PC-3 (cell line): ENCODE measurements at regions not wholly inside any gene's neighbourhood (a gene's known extent, or its start where the extent isn't known, plus 50 kb on each side); places are given as distances from the start of the nearest gene placed in this dataset.

Experiments
- ATAC-seq: fragments of 200-7000 bp; cut with Tn5 transposase; 2 replicates; pipeline ENCODE4 v1.9.1; 2020; ENCODE audit warnings: mild to moderate bottlenecking, moderate library complexity
- BruUV-seq: library from RNA; stranded (reverse); fragments of 400-500 nt; replicated peaks from 2 replicates; lab custom pipeline; 2021; lab: Mats Ljungman, UMichigan
- CTCF ChIA-PET: fragments of 300-600 bp; sonication (Branson Sonifier 250); formaldehyde crosslinking; loops from one replicate; lab custom pipeline; 2022; ENCODE audit warnings: antibody characterized with exemption; lab: Charles Lee
- POLR2A ChIA-PET: fragments of 300-600 bp; sonication (Branson Sonifier 250); formaldehyde crosslinking; loops from one replicate; lab custom pipeline; 2022; ENCODE audit warnings: antibody characterized with exemption; ENCODE audit not compliant: unreplicated experiment; lab: Charles Lee
- DNase-seq: peaks from one replicate; pipeline ENCODE4 v3.0.0-alpha.2; 2015
- H2AFZ ChIP-seq: fragments of 300-600 bp; sonication (generic); 2 replicates; pipeline ENCODE4 v1.6.0; 2016; ENCODE audit warnings: antibody characterized with exemption, low read length
- H3F3A ChIP-seq: fragments of 300-600 bp; sonication (generic); one replicate; pipeline ENCODE4 v1.6.0; 2017; ENCODE audit warnings: antibody characterized with exemption, low read length, control low read depth, mild to moderate bottlenecking; ENCODE audit not compliant: unreplicated experiment
- H3K27ac ChIP-seq: fragments of 300-600 bp; sonication (generic); 2 replicates; pipeline ENCODE4 v1.5.1; 2016; ENCODE audit warnings: mild to moderate bottlenecking, low read length
- H3K27me3 ChIP-seq: fragments of 300-600 bp; sonication (generic); 2 replicates; pipeline ENCODE4 v1.6.1; 2016; ENCODE audit warnings: low read length, mixed read lengths
- H3K36me3 ChIP-seq: fragments of 300-600 bp; sonication (generic); 2 replicates; pipeline ENCODE4 v1.6.1; 2016; ENCODE audit warnings: low read depth, mixed run types, low read length, mixed read lengths
- H3K4me1 ChIP-seq: fragments of 300-600 bp; sonication (generic); 2 replicates; pipeline ENCODE4 v1.5.1; 2016; ENCODE audit warnings: low read length; ENCODE audit not compliant: insufficient read depth
- H3K4me2 ChIP-seq: fragments of 300-600 bp; sonication (generic); 2 replicates; pipeline ENCODE4 v1.6.0; 2016; ENCODE audit warnings: low read length
- H3K4me3 ChIP-seq: fragments of 300-600 bp; sonication (generic); 2 replicates; pipeline ENCODE4 v1.5.1; 2016; ENCODE audit warnings: mild to moderate bottlenecking, low read length, mixed read lengths
- H3K79me2 ChIP-seq: fragments of 300-600 bp; sonication (generic); 2 replicates; pipeline ENCODE4 v1.6.1; 2017; ENCODE audit warnings: low read length, mixed read lengths
- H3K9ac ChIP-seq: fragments of 300-600 bp; sonication (generic); 2 replicates; pipeline ENCODE4 v1.6.0; 2016; ENCODE audit warnings: mild to moderate bottlenecking, low read length
- H3K9me2 ChIP-seq: fragments of 300-600 bp; sonication (generic); replicated peaks from 2 replicates; pipeline ENCODE4 v1.6.1; 2016; ENCODE audit warnings: mixed run types, low read length, mixed read lengths
- H3K9me3 ChIP-seq: fragments of 300-600 bp; sonication (generic); 2 replicates; pipeline ENCODE4 v1.6.1; 2016; ENCODE audit warnings: low read length, mixed read lengths
- H4K20me1 ChIP-seq: fragments of 300-600 bp; sonication (generic); 2 replicates; pipeline ENCODE4 v1.6.1; 2016; ENCODE audit warnings: low read length, mixed read lengths
- CTCF ChIP-seq: fragments of 300-600 bp; sonication (generic); conservative IDR thresholded peaks from 2 replicates; pipeline ENCODE4 v1.5.1; 2017; ENCODE audit warnings: antibody characterized with exemption, low read depth, mild to moderate bottlenecking, low read length
- EZH2 ChIP-seq: fragments of 300-600 bp; sonication (generic); IDR thresholded peaks from one replicate; pipeline ENCODE4 v1.6.1; 2017; ENCODE audit warnings: antibody characterized with exemption, mild to moderate bottlenecking, low read length; ENCODE audit not compliant: unreplicated experiment
- EZH2phosphoT487 ChIP-seq: fragments of 300-600 bp; sonication (generic); IDR thresholded peaks from 2 replicates; pipeline ENCODE4 v1.6.1; 2018; ENCODE audit warnings: mild to moderate bottlenecking, antibody characterized with exemption, low read length, borderline replicate concordance
- intact Hi-C: fragments of 100-400 bp; cut with micrococcal nuclease; formaldehyde crosslinking; loops from 2 replicates; pipeline ENCODE4 v1.9.0; 2023

GRCh38 chr21:29431178-29431577 lies 132.5 kb downstream of the BACH1 start:
- no TSS peak for BruUV-seq
- Histone ChIP-seq H3K9ac (no peak overlapping the region), H3K27me3 (no peaks in the 10 kb centered on the region), H3F3A (no peaks in the 10 kb centered on the region), H2AFZ (no peak overlapping the region), H3K36me3 (no peaks in the 10 kb centered on the region), H4K20me1 (no peaks in the 10 kb centered on the region), H3K4me3 (no peak overlapping the region), H3K9me2 (no peaks in the 10 kb centered on the region), H3K79me2 (no peaks in the 10 kb centered on the region), H3K27ac (no peak overlapping the region), H3K4me1 (no peaks in the 10 kb centered on the region), H3K9me3 (no peaks in the 10 kb centered on the region), H3K4me2 (no peak overlapping the region)
- intact Hi-C loops: no loop called here
- ATAC-seq: no peak
- no peak for TF ChIP-seq EZH2
- TF ChIP-seq EZH2phosphoT487: no peak
- DNase-seq: no peak
- ChIA-PET POLR2A (no interaction called here), CTCF (no interaction called here)

DNA sequence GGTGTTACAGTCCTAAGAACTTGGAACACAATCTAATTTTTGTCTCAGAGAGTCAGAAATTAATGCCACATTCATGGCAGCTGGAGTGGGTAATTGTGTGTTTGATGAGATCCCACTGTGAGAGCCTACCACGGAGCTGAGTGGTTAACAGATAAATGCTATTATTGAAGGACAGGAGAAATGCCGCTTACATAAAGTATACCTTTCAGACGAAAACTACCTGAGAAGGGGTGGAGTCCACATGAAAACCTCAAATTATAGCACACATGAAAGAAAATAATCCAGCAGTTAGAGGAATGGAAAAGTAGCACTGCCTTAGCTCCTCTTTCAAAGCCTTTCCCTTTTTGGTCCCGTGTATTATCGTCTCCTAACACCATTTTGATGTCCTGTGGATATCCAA lies 133.0 kb downstream of the BACH1 start:
- ATAC-seq (no peak), DNase-seq (no peak)
- Histone ChIP-seq H3K27me3 (no peaks in the 10 kb centered on the region), H3K79me2 (no peaks in the 10 kb centered on the region), H2AFZ (no peak overlapping the region), H3K4me3 (no peak overlapping the region), H4K20me1 (no peaks in the 10 kb centered on the region), H3K36me3 (no peaks in the 10 kb centered on the region), H3K9me3 (no peaks in the 10 kb centered on the region), H3K27ac (no peak overlapping the region), H3K9me2 (no peaks in the 10 kb centered on the region), H3F3A (no peaks in the 10 kb centered on the region), H3K9ac (no peak overlapping the region), H3K4me1 (no peaks in the 10 kb centered on the region), H3K4me2 (no peak overlapping the region)
- ChIA-PET CTCF (no interaction called here), POLR2A (no interaction called here)
- no peak for TF ChIP-seq EZH2phosphoT487
- TF ChIP-seq CTCF: no peak
- BruUV-seq: no TSS peak
- intact Hi-C loops: no loop called here

GRCh38 chr21:29433366-29434059 lies 134.8 kb downstream of the BACH1 start:
- Histone ChIP-seq H3K9ac (no peak overlapping the region), H3K9me2 (no peaks in the 10 kb centered on the region), H2AFZ (no peak overlapping the region), H3K9me3 (no peaks in the 10 kb centered on the region), H3K79me2 (no peaks in the 10 kb centered on the region), H3K4me2 (no peak overlapping the region), H3K4me3 (no peak overlapping the region), H3K27ac (no peak overlapping the region), H3K27me3 (no peaks in the 10 kb centered on the region), H3F3A (no peaks in the 10 kb centered on the region), H3K36me3 (no peaks in the 10 kb centered on the region), H4K20me1 (no peaks in the 10 kb centered on the region), H3K4me1 (no peaks in the 10 kb centered on the region)
- TF ChIP-seq CTCF (no peak), EZH2phosphoT487 (no peak), EZH2 (no peak)
- intact Hi-C loops: no loop called here
- ATAC-seq (no peak), DNase-seq (no peak)
- ChIA-PET CTCF (no interaction called here), POLR2A (no interaction called here)
- BruUV-seq: no TSS peak
